Common myeloid progenitor, CD34-positive (primary cell): ENCODE measurements at regions not wholly inside any gene's neighbourhood (a gene's known extent, or its start where the extent isn't known, plus 50 kb on each side); places are given as distances from the start of the nearest gene placed in this dataset.
A peak's percentile ranks its signal among the peaks of the same experiment; 100 is the strongest.

Source experiments
- CTCF ChIA-PET: fragments of 350-600 bp; sonication (Branson Sonifier 250); formaldehyde crosslinking; loops from one replicate; lab custom pipeline; 2021; ENCODE audit warnings: antibody characterized with exemption; lab: Charles Lee
- POLR2A ChIA-PET: fragments of 350-600 bp; sonication (Branson Sonifier 250); formaldehyde crosslinking; loops from one replicate; lab custom pipeline; 2021; ENCODE audit warnings: antibody characterized with exemption; lab: Charles Lee
- DNase-seq, 3 donors: peaks; one replicate each; pipeline versions ENCODE4 v3.0.0 to v3.0.0-alpha.2; 2013
- H3K27ac ChIP-seq, 2 experiments: 1 replicate in 1 of 2; 2 replicates in 1 of 2; pipeline ENCODE4 v1.7.0; 2013; ENCODE audit warnings: inconsistent platforms in 2 of 2, low read length in 2 of 2, mild to moderate bottlenecking in 2 of 2, low read depth in 1 of 2, moderate library complexity in 1 of 2; ENCODE audit not compliant: severe bottlenecking in 2 of 2, insufficient read depth in 1 of 2, poor library complexity in 1 of 2
- H3K27me3 ChIP-seq, 5 experiments: replicated peaks in 2 of 5; 1 replicate in 3 of 5; 2 replicates in 2 of 5; pipeline versions ENCODE4 v1.6.1 to v1.7.0; 2013; ENCODE audit warnings: low read length in 4 of 5, mild to moderate bottlenecking in 2 of 5, moderate library complexity in 2 of 5, inconsistent platforms in 1 of 5; ENCODE audit not compliant: insufficient read depth in 5 of 5, control insufficient read depth in 4 of 5
- H3K36me3 ChIP-seq, 4 experiments: 1 replicate in 2 of 4; 2 replicates in 2 of 4; pipeline versions ENCODE4 v1.6.1 to v1.7.0; 2013; ENCODE audit warnings: low read length in 3 of 4, control low read depth in 1 of 4, mild to moderate bottlenecking in 1 of 4; ENCODE audit not compliant: control insufficient read depth in 4 of 4, insufficient read depth in 4 of 4
- H3K4me1 ChIP-seq, 4 experiments: 1 replicate in 3 of 4; 2 replicates in 1 of 4; pipeline versions ENCODE4 v1.6.1 to v1.7.1; 2013; ENCODE audit warnings: low read length in 3 of 4, mild to moderate bottlenecking in 3 of 4, control low read depth in 1 of 4, inconsistent platforms in 1 of 4, moderate library complexity in 1 of 4; ENCODE audit not compliant: control insufficient read depth in 4 of 4, insufficient read depth in 4 of 4; ENCODE audit errors: control extremely low read depth in 1 of 4
- H3K4me3 ChIP-seq, 7 experiments: 1 replicate in 4 of 7; 2 replicates in 3 of 7; pipeline versions ENCODE4 v1.5.1 to v1.7.0; 2013; ENCODE audit warnings: mild to moderate bottlenecking in 7 of 7, low read length in 6 of 7, moderate library complexity in 6 of 7, inconsistent platforms in 2 of 7, low read depth in 2 of 7, control low read depth in 1 of 7; ENCODE audit not compliant: insufficient read depth in 4 of 7, control insufficient read depth in 1 of 7; ENCODE audit errors: extremely low read depth in 1 of 7
- H3K9me3 ChIP-seq, 5 experiments: 1 replicate in 4 of 5; 2 replicates in 1 of 5; pipeline versions ENCODE4 v1.6.1 to v1.7.1; 2013; ENCODE audit warnings: low read length in 4 of 5, mild to moderate bottlenecking in 2 of 5, inconsistent platforms in 1 of 5, low read depth in 1 of 5, moderate library complexity in 1 of 5; ENCODE audit not compliant: control insufficient read depth in 4 of 5, insufficient read depth in 2 of 5; ENCODE audit errors: control extremely low read depth in 1 of 5
- WGBS: methylation state at CpG from one replicate; pipeline ENCODE4 v1.1.5; 2013; ENCODE audit not compliant: insufficient coverage; 5-methylcytosine and 5-hydroxymethylcytosine counted together

DNA sequence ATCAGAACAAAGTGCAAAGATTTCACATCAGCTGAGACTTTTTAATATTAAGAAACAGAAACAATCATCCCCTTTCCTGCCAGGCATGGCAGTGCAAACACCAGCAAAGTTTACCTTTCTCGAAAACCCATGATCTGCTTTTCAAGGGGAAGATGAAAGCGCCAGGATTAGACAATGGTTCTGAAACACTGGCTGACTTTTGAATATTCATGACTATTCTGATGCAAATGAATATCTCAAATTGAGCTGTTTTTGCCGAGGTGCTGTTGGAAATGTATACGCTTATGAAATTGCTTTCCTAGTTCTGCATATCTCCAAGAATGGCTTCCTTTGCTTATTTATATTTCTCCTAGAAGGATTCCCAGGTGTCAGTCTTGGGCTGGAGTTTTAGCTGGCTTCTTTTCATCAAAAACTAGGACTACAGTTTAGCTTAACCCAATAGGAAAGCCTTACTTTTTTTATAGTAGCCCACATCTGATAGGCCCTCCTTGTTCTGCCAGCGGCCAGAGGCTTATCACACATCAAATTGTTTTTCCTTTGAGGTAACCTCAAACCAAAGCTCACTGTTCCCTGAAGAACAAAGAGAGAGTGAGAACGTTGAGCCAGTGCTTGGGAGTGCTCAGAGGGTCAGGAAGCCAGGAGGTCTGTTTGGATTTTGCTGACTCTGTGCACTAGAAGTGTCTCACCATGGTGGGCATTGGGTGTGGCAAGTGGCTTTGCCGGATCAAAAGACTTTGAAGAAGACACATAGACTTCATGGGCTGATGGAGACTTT, 74.0 kb upstream of the PLCL2 start:
- peaks cover 0 to 13% (median 6%) of the 10 kb centered on the region in 4 experiments for H3K4me1 ChIP-seq
- CTCF ChIA-PET, result interaction anchor here (0.9 to 1.3 kb wide), 5 partner anchors 10 to 397 kb away, joined by 3 to 4 read pairs (median 3); no protein-coding TSS in a partner anchor
- POLR2A ChIA-PET, result no interaction called here
- no peak overlapping the region for H3K27ac ChIP-seq
- no peak overlapping the region for H3K4me3 ChIP-seq
- WGBS, result 38% methylated on average over 6 of the region's 7 CpGs
- H3K36me3 ChIP-seq, result no peaks in the 10 kb centered on the region
- H3K9me3 ChIP-seq, result no peaks in the 10 kb centered on the region
- H3K27me3 ChIP-seq, result no peaks in the 10 kb centered on the region
- DNase-seq, result peak in 2 of 3 donors; percentile 39 to 51

GRCh38 chr3:16811950-16812349, 72.8 kb upstream of the PLCL2 start:
- Histone ChIP-seq H3K9me3 (no peaks in the 10 kb centered on the region), H3K27ac (no peak overlapping the region), H3K4me3 (no peak overlapping the region), H3K27me3 (no peaks in the 10 kb centered on the region), H3K4me1 (peaks cover 0 to 13% (median 6%) of the 10 kb centered on the region in 4 experiments), H3K36me3 (no peaks in the 10 kb centered on the region)
- no peak for DNase-seq
- CTCF ChIA-PET, result interaction anchor here (1.2 kb wide), 1 partner anchor 396 kb away, joined by 3 read pairs; no protein-coding TSS in a partner anchor
- WGBS, result no CpG with 5 or more reads among the region's 1 CpG
- POLR2A ChIA-PET, result no interaction called here

DNA sequence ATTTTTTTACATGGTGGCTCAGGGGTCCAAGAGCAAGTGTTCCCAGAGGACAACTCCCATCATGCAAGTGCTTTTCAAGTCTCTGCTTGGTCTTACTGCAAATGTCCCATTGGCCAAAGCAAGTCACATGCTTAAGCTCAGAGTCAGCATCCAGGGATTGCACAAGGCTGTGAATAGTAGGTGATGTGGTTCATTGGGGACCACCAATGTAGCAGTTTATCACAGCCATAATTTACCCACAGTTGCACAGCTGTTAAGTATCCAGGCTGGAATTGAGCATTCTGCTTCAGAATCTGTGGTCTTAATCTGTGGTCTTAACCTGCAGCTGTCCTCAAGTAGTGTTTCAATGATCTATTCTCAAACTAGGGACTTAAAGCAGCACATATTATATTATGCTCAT, 71.4 kb upstream of the PLCL2 start:
- Histone ChIP-seq H3K4me3 (no peak overlapping the region), H3K27me3 (no peaks in the 10 kb centered on the region), H3K4me1 (peaks cover 0 to 13% (median 6%) of the 10 kb centered on the region in 4 experiments), H3K9me3 (peaks cover 0 to 1% (median 0%) of the 10 kb centered on the region in 5 experiments), H3K36me3 (no peaks in the 10 kb centered on the region), H3K27ac (no peak overlapping the region)
- DNase-seq, result peak in 1 of 3 donors; percentile 10
- CTCF ChIA-PET, result no interaction called here
- POLR2A ChIA-PET, result no interaction called here

GRCh38 chr3:16816048-16816780, 68.5 kb upstream of the PLCL2 start:
- Histone ChIP-seq H3K4me3 (no peak overlapping the region), H3K27ac (no peak overlapping the region), H3K27me3 (no peaks in the 10 kb centered on the region), H3K9me3 (peaks cover 0 to 7% (median 0%) of the 10 kb centered on the region in 5 experiments), H3K4me1 (peaks cover 0 to 3% (median under 1%) of the 10 kb centered on the region in 4 experiments), H3K36me3 (no peaks in the 10 kb centered on the region)
- WGBS, result 98% methylated on average over 4 of the region's 4 CpGs
- DNase-seq, result no peak
- CTCF ChIA-PET, result interaction anchor here (1.5 kb wide), 1 partner anchor 11 kb away, joined by 4 read pairs; no protein-coding TSS in a partner anchor
- POLR2A ChIA-PET, result no interaction called here

- no peaks in the 10 kb centered on the region for H3K27me3 ChIP-seq
- POLR2A ChIA-PET, result no interaction called here
- DNase-seq, result no peak
- CTCF ChIA-PET, result no interaction called here
- no peak overlapping the region for H3K4me3 ChIP-seq
- H3K9me3 ChIP-seq, result peaks cover 0 to 7% (median 0%) of the 10 kb centered on the region in 5 experiments
- H3K4me1 ChIP-seq, result no peaks in the 10 kb centered on the region
- no peaks in the 10 kb centered on the region for H3K36me3 ChIP-seq
- no peak overlapping the region for H3K27ac ChIP-seq
- 100% methylated on average over 1 of the region's 2 CpGs for WGBS
Measured at GRCh38 chr3:16817197-16817596, 67.6 kb upstream of the PLCL2 start.

DNA sequence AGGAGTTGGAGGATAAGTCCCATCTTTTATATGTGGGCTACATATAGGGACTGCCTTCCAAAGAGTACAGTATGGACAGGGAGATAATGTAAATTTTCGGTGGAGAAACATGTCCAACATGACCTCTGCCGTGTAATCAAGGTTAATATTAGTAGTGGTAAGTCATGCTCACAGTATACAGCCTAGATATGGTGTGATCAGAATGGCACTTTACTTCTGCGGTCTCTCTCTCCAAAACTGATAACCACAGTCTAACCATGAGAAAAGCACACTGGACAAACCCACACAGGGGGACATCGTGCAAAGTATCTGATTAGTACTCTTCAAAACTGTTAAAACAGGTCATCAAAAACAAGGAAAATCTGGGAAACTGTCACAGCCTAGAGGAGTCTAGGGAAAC, 66.6 kb upstream of the PLCL2 start:
- no peaks in the 10 kb centered on the region for H3K4me1 ChIP-seq
- H3K9me3 ChIP-seq, result peaks cover 0 to 7% (median 0%) of the 10 kb centered on the region in 5 experiments
- no peak overlapping the region for H3K4me3 ChIP-seq
- 100% methylated on average over 2 of the region's 4 CpGs for WGBS
- ChIA-PET CTCF (no interaction called here), POLR2A (no interaction called here)
- no peaks in the 10 kb centered on the region for H3K36me3 ChIP-seq
- H3K27me3 ChIP-seq, result no peaks in the 10 kb centered on the region
- no peak for DNase-seq
- no peak overlapping the region for H3K27ac ChIP-seq

DNA sequence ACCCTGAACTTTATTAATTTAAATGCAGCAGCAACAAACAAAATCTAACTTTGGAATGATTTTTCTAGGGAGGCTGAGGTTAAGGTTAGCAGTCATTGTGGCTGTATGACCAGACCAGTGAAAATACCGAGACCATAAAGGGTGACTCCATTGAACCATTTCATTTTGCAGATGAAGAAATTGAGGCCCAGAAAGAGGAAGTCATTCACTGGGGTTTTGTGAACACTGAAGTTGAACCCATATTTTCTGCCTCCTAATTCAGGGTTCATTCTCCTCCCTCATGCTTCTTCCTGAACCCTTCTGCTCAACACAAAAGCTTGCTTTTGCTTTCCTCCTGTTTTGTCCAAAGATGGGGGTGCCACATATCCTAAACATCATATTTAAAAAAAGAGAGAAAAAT, 65.8 kb upstream of the PLCL2 start:
- Histone ChIP-seq H3K36me3 (no peaks in the 10 kb centered on the region), H3K4me1 (peaks cover 0 to 3% (median 1%) of the 10 kb centered on the region in 4 experiments), H3K27ac (no peak overlapping the region), H3K4me3 (no peak overlapping the region), H3K27me3 (no peaks in the 10 kb centered on the region), H3K9me3 (peaks cover 0 to 7% (median 0%) of the 10 kb centered on the region in 5 experiments)
- ChIA-PET CTCF (no interaction called here), POLR2A (no interaction called here)
- no CpG with 5 or more reads among the region's 1 CpG for WGBS
- no peak for DNase-seq
